ENCODE measurements at regions not wholly inside any gene's neighbourhood (a gene's known extent, or its start where the extent isn't known, plus 50 kb on each side); places are given as distances from the start of the nearest gene placed in this dataset.

DNA sequence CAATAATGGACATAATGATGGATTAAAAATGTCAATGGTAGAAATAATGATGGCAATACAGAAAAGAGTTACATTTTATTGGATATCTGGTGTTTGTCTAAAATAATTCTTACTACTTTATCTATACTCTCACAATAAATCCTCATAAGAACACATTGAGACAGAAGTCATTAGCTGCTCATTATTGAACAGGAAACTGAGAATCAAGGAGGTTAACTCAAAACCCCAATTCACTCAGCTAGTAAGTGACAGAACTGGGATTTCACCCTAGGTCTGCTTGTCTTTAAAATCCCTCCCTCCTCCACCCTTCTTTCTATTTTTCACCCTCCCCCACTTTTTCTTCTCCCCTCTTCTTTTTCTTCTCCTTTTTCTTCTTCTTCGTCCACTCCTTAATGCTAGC lies 285.8 kb upstream of the TNC start (continued):
- TF ChIP-seq ZNF671 (CRISPR knock-in tag; IDR thresholded peaks at IDR 0.05) (no peak), SMAD4 (CRISPR knock-in tag; IDR thresholded peaks at IDR 0.05) (no peak), GABPB1 (CRISPR knock-in tag; IDR thresholded peaks at IDR 0.05) (no peak), ZBTB21 (CRISPR knock-in tag; IDR thresholded peaks at IDR 0.05; ENCODE audit: borderline replicate concordance) (no peak), OVOL2 (CRISPR knock-in tag; IDR thresholded peaks at IDR 0.05; ENCODE audit: borderline replicate concordance) (no peak)
- TF ChIP-seq, protein P1, sequence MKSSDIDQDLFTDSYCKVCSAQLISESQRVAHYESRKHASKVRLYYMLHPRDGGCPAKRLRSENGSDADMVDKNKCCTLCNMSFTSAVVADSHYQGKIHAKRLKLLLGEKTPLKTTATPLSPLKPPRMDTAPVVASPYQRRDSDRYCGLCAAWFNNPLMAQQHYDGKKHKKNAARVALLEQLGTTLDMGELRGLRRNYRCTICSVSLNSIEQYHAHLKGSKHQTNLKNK (CRISPR knock-in tag; IDR thresholded peaks at IDR 0.05) = no peak
- TF ChIP-seq, protein P2, sequence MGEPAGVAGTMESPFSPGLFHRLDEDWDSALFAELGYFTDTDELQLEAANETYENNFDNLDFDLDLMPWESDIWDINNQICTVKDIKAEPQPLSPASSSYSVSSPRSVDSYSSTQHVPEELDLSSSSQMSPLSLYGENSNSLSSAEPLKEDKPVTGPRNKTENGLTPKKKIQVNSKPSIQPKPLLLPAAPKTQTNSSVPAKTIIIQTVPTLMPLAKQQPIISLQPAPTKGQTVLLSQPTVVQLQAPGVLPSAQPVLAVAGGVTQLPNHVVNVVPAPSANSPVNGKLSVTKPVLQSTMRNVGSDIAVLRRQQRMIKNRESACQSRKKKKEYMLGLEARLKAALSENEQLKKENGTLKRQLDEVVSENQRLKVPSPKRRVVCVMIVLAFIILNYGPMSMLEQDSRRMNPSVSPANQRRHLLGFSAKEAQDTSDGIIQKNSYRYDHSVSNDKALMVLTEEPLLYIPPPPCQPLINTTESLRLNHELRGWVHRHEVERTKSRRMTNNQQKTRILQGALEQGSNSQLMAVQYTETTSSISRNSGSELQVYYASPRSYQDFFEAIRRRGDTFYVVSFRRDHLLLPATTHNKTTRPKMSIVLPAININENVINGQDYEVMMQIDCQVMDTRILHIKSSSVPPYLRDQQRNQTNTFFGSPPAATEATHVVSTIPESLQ (CRISPR knock-in tag; IDR thresholded peaks at IDR 0.05) = no peak
- TF ChIP-seq, protein P3, sequence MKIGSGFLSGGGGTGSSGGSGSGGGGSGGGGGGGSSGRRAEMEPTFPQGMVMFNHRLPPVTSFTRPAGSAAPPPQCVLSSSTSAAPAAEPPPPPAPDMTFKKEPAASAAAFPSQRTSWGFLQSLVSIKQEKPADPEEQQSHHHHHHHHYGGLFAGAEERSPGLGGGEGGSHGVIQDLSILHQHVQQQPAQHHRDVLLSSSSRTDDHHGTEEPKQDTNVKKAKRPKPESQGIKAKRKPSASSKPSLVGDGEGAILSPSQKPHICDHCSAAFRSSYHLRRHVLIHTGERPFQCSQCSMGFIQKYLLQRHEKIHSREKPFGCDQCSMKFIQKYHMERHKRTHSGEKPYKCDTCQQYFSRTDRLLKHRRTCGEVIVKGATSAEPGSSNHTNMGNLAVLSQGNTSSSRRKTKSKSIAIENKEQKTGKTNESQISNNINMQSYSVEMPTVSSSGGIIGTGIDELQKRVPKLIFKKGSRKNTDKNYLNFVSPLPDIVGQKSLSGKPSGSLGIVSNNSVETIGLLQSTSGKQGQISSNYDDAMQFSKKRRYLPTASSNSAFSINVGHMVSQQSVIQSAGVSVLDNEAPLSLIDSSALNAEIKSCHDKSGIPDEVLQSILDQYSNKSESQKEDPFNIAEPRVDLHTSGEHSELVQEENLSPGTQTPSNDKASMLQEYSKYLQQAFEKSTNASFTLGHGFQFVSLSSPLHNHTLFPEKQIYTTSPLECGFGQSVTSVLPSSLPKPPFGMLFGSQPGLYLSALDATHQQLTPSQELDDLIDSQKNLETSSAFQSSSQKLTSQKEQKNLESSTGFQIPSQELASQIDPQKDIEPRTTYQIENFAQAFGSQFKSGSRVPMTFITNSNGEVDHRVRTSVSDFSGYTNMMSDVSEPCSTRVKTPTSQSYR (CRISPR knock-in tag; IDR thresholded peaks at IDR 0.05) = no peak
- TF ChIP-seq, protein P4, sequence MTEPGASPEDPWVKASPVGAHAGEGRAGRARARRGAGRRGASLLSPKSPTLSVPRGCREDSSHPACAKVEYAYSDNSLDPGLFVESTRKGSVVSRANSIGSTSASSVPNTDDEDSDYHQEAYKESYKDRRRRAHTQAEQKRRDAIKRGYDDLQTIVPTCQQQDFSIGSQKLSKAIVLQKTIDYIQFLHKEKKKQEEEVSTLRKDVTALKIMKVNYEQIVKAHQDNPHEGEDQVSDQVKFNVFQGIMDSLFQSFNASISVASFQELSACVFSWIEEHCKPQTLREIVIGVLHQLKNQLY (CRISPR knock-in tag; IDR thresholded peaks at IDR 0.05) = no peak
- TF ChIP-seq, protein P5, sequence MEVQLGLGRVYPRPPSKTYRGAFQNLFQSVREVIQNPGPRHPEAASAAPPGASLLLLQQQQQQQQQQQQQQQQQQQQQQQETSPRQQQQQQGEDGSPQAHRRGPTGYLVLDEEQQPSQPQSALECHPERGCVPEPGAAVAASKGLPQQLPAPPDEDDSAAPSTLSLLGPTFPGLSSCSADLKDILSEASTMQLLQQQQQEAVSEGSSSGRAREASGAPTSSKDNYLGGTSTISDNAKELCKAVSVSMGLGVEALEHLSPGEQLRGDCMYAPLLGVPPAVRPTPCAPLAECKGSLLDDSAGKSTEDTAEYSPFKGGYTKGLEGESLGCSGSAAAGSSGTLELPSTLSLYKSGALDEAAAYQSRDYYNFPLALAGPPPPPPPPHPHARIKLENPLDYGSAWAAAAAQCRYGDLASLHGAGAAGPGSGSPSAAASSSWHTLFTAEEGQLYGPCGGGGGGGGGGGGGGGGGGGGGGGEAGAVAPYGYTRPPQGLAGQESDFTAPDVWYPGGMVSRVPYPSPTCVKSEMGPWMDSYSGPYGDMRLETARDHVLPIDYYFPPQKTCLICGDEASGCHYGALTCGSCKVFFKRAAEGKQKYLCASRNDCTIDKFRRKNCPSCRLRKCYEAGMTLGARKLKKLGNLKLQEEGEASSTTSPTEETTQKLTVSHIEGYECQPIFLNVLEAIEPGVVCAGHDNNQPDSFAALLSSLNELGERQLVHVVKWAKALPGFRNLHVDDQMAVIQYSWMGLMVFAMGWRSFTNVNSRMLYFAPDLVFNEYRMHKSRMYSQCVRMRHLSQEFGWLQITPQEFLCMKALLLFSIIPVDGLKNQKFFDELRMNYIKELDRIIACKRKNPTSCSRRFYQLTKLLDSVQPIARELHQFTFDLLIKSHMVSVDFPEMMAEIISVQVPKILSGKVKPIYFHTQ (CRISPR knock-in tag; IDR thresholded peaks at IDR 0.05) = no peak

DNA sequence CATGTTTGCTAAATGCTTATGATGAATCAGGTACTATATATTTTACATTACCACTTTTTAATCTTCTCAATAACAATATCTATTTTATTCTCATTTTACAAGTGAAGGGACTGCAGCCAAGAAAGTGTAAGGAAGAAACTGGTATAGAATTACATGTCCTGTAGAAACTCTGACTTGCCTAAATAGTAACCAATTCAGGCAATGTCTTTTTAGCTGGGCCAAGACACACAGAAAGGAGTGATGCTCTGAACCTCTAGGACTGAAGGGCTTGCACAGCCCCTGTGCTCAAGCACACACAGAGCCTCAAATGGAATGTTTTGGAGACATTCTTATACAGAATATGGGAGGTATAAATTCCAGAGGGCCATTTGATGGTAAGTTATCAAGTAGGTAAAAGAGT lies 286.4 kb upstream of the TNC start:
- Mint-ChIP-seq H3K9me3 (peaks cover 26% of the 10 kb centered on the region), H3K27ac (no peak overlapping the region), H3K36me3 (peaks cover 21% of the 10 kb centered on the region), H3K4me3 (no peak overlapping the region), H3K27me3 (ENCODE audit: low read depth) (no peaks in the 10 kb centered on the region), H3K4me1 (peaks cover 13% of the 10 kb centered on the region)
- POLR2A ChIA-PET = no interaction called here
- no peak for DNase-seq (ENCODE audit: low spot score)
- CTCF ChIA-PET = no interaction called here
- ATAC-seq = no peak
- TF ChIP-seq ATF1 (CRISPR knock-in tag; IDR thresholded peaks at IDR 0.05) (no peak), NR3C1 (CRISPR knock-in tag; conservative IDR thresholded peaks at IDR 0.05; ENCODE audit: low read depth) (no peak), KAT7 (CRISPR knock-in tag; IDR thresholded peaks at IDR 0.05; ENCODE audit: borderline replicate concordance) (no peak), NFE2L1 (CRISPR knock-in tag; IDR thresholded peaks at IDR 0.05) (no peak), CREB1 (CRISPR knock-in tag; IDR thresholded peaks at IDR 0.05) (no peak), TEAD1 (CRISPR knock-in tag; IDR thresholded peaks at IDR 0.05) (no peak), JAZF1 (CRISPR knock-in tag; IDR thresholded peaks at IDR 0.05) (no peak), SMAD4 (CRISPR knock-in tag; IDR thresholded peaks at IDR 0.05) (no peak)
- TF ChIP-seq, protein P6, sequence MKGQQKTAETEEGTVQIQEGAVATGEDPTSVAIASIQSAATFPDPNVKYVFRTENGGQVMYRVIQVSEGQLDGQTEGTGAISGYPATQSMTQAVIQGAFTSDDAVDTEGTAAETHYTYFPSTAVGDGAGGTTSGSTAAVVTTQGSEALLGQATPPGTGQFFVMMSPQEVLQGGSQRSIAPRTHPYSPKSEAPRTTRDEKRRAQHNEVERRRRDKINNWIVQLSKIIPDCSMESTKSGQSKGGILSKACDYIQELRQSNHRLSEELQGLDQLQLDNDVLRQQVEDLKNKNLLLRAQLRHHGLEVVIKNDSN (CRISPR knock-in tag; IDR thresholded peaks at IDR 0.05) = no peak
- TF ChIP-seq, protein P7, sequence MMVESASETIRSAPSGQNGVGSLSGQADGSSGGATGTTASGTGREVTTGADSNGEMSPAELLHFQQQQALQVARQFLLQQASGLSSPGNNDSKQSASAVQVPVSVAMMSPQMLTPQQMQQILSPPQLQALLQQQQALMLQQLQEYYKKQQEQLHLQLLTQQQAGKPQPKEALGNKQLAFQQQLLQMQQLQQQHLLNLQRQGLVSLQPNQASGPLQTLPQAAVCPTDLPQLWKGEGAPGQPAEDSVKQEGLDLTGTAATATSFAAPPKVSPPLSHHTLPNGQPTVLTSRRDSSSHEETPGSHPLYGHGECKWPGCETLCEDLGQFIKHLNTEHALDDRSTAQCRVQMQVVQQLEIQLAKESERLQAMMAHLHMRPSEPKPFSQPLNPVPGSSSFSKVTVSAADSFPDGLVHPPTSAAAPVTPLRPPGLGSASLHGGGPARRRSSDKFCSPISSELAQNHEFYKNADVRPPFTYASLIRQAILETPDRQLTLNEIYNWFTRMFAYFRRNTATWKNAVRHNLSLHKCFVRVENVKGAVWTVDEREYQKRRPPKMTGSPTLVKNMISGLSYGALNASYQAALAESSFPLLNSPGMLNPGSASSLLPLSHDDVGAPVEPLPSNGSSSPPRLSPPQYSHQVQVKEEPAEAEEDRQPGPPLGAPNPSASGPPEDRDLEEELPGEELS (CRISPR knock-in tag; IDR thresholded peaks at IDR 0.05) = no peak
- TF ChIP-seq, protein P8, sequence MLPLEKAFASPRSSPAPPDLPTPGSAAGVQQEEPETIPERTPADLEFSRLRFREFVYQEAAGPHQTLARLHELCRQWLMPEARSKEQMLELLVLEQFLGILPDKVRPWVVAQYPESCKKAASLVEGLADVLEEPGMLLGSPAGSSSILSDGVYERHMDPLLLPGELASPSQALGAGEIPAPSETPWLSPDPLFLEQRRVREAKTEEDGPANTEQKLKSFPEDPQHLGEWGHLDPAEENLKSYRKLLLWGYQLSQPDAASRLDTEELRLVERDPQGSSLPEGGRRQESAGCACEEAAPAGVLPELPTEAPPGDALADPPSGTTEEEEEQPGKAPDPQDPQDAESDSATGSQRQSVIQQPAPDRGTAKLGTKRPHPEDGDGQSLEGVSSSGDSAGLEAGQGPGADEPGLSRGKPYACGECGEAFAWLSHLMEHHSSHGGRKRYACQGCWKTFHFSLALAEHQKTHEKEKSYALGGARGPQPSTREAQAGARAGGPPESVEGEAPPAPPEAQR (CRISPR knock-in tag; IDR thresholded peaks at IDR 0.05) = no peak
- TF ChIP-seq, protein P9, sequence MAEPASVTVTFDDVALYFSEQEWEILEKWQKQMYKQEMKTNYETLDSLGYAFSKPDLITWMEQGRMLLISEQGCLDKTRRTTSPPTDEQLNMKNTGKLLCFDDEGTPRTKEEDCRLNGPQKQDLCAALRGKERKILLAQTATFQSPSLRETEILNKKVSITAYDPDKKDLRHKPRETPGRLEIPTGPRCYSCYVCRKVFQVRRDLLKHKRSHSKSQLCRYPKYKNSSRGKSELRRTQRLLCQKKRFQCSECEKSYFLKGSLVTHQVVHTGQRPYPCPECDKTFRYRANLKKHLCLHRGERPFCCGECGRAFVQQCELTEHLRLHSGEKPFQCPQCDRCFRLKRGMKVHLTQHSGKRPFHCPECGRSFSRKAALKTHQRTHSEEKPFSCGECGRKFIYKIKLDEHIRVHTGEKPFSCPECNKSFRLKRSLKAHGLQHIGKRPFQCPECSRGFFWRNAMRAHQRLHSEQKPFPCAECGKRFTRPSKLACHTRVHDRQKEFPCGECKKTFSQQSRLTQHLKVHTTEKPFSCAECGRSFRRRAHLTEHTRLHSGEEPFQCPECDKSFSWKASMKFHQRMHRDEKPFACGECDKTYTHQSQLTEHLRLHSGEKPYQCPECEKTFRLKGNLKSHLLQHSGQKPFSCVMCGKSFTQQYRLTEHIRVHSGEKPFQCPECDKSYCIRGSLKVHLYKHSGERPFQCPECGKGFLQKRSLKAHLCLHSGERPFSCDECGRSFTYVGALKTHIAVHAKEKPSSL (CRISPR knock-in tag; conservative IDR thresholded peaks at IDR 0.05) = no peak
